Lower leg skin (tissue), 4 donors: ENCODE measurements at regions not wholly inside any gene's neighbourhood (a gene's known extent, or its start where the extent isn't known, plus 50 kb on each side); places are given as distances from the start of the nearest gene placed in this dataset.

Source experiments
- DNase-seq, 2 donors: peaks; one replicate each; pipeline ENCODE4 v3.0.0-alpha.2; 2019; ENCODE audit warnings: low spot score in 2 of 2
- H3K4me3 ChIP-seq: fragments of 200-600 bp; sonication (generic); 2 replicates; pipeline ENCODE4 v1.5.1; 2017; ENCODE audit warnings: mild to moderate bottlenecking, low read depth; ENCODE audit not compliant: poor library complexity, severe bottlenecking
- CTCF ChIP-seq, 3 donors: fragments of 450-650 bp; IDR thresholded peaks; one replicate each; pipeline ENCODE4 v1.5.1; 2016; ENCODE audit warnings: antibody characterized with exemption in 3 of 3, mild to moderate bottlenecking in 3 of 3, moderate library complexity in 2 of 3
- POLR2A ChIP-seq, 2 donors: fragments of 450-650 bp; IDR thresholded peaks; one replicate each; pipeline ENCODE4 v1.6.1; 2016 to 2017; ENCODE audit warnings: antibody characterized with exemption in 2 of 2, mild to moderate bottlenecking in 1 of 2, moderate library complexity in 1 of 2
- WGBS, 2 donors: methylation state at CpG; one replicate each; pipeline ENCODE4 v1.1.5; 2018; 5-methylcytosine and 5-hydroxymethylcytosine counted together
- intact Hi-C: fragments of 100-400 bp; cut with DNase I; formaldehyde crosslinking; loops from one replicate; pipeline ENCODE4 v1.15.0; 2023; ENCODE audit warnings: low total_unique reads

GRCh38 chr6:104212977-104213668 is 646.6 kb downstream of the HACE1 start:
- H3K4me3 ChIP-seq = no peak overlapping the region
- WGBS, 2 donors = 64 to 71% methylated on average over 1 of the region's 1 CpG
- DNase-seq = no peak
- intact Hi-C loops = no loop called here
- no peak for TF ChIP-seq CTCF (IDR thresholded peaks at IDR 0.05)
- no peak for TF ChIP-seq POLR2A (IDR thresholded peaks at IDR 0.05)

- no peak overlapping the region for H3K4me3 ChIP-seq
- no peak for DNase-seq
- TF ChIP-seq CTCF (IDR thresholded peaks at IDR 0.05) = no peak
- TF ChIP-seq POLR2A (IDR thresholded peaks at IDR 0.05) = no peak
- intact Hi-C loops = no loop called here
These were observed 652.1 kb downstream of the HACE1 start for GRCh38 chr6:104207635-104208034.

- DNase-seq = no peak
- intact Hi-C loops = no loop called here
- 86 to 91% methylated on average over 2 of the region's 2 CpGs for WGBS, 2 donors
- no peak for TF ChIP-seq CTCF (IDR thresholded peaks at IDR 0.05)
- TF ChIP-seq POLR2A (IDR thresholded peaks at IDR 0.05) = no peak
- no peak overlapping the region for H3K4me3 ChIP-seq
These were observed 658.2 kb downstream of the HACE1 start for GRCh38 chr6:104201557-104201956.

- intact Hi-C loops = no loop called here
- no peak overlapping the region for H3K4me3 ChIP-seq
- TF ChIP-seq POLR2A (IDR thresholded peaks at IDR 0.05) (no peak), CTCF (IDR thresholded peaks at IDR 0.05) (no peak)
- DNase-seq = no peak
These were observed 672.1 kb downstream of the HACE1 start for GRCh38 chr6:104187616-104188015.

- intact Hi-C loops = no loop called here
- H3K4me3 ChIP-seq = no peak overlapping the region
- no peak for DNase-seq
- WGBS, 2 donors = 42 to 44% methylated on average over 3 of the region's 3 CpGs
- TF ChIP-seq POLR2A (IDR thresholded peaks at IDR 0.05) (no peak), CTCF (IDR thresholded peaks at IDR 0.05) (no peak)
These were observed 672.9 kb downstream of the HACE1 start for GRCh38 chr6:104186831-104187230.

GRCh38 chr6:104183816-104184435 is 675.8 kb downstream of the HACE1 start:
- intact Hi-C loops = no loop called here
- H3K4me3 ChIP-seq = no peak overlapping the region
- WGBS, 2 donors = 55 to 66% methylated on average over 3 of the region's 3 CpGs
- DNase-seq = no peak
- TF ChIP-seq POLR2A (IDR thresholded peaks at IDR 0.05) (no peak), CTCF (IDR thresholded peaks at IDR 0.05) (no peak)
